Neural progenitor cell (in vitro differentiated cells): ENCODE measurements at regions not wholly inside any gene's neighbourhood (a gene's known extent, or its start where the extent isn't known, plus 50 kb on each side); places are given as distances from the start of the nearest gene placed in this dataset.

Experiments
- DNase-seq: peaks from one replicate; pipeline ENCODE4 v3.0.0-alpha.2; 2016; ENCODE audit warnings: low spot score
- H2AFZ ChIP-seq: fragments of 200-600 bp; sonication (generic); replicated peaks from 2 replicates; pipeline ENCODE4 v1.6.1; 2016; ENCODE audit warnings: antibody characterized with exemption
- H3F3A ChIP-seq: fragments of 200-600 bp; sonication (generic); 2 replicates; pipeline ENCODE4 v1.6.1; 2016; ENCODE audit warnings: antibody characterized with exemption, low read depth
- H3K27ac ChIP-seq: fragments of 200-600 bp; sonication (generic); 2 replicates; pipeline ENCODE4 v1.5.1; 2016; ENCODE audit warnings: mild to moderate bottlenecking
- H3K27me3 ChIP-seq: fragments of 200-600 bp; sonication (generic); 2 replicates; pipeline ENCODE4 v1.6.1; 2016; ENCODE audit warnings: mild to moderate bottlenecking, moderate library complexity
- H3K36me3 ChIP-seq: fragments of 200-600 bp; sonication (generic); 2 replicates; pipeline ENCODE4 v1.5.1; 2016
- H3K4me1 ChIP-seq: fragments of 200-600 bp; sonication (generic); 2 replicates; pipeline ENCODE4 v1.6.1; 2016; ENCODE audit warnings: mixed run types
- H3K4me2 ChIP-seq: fragments of 200-600 bp; sonication (generic); 2 replicates; pipeline ENCODE4 v1.6.1; 2016
- H3K4me3 ChIP-seq: fragments of 200-600 bp; sonication (generic); 2 replicates; pipeline ENCODE4 v1.5.1; 2016
- H3K79me2 ChIP-seq: fragments of 200-600 bp; sonication (generic); 2 replicates; pipeline ENCODE4 v1.6.1; 2016; ENCODE audit warnings: low read depth
- H3K9ac ChIP-seq: fragments of 200-600 bp; sonication (generic); 2 replicates; pipeline ENCODE4 v1.6.1; 2016
- H3K9me3 ChIP-seq: fragments of 200-600 bp; sonication (generic); 2 replicates; pipeline ENCODE4 v1.5.1; 2016; ENCODE audit warnings: low read depth
- H4K20me1 ChIP-seq: fragments of 200-600 bp; sonication (generic); 2 replicates; pipeline ENCODE4 v1.6.1; 2016; ENCODE audit warnings: low read depth
- H3K27ac Mint-ChIP-seq: 3 replicates; pipeline ENCODE4 v1.8.0; 2021; ENCODE audit warnings: mixed read lengths
- H3K27me3 Mint-ChIP-seq: 2 replicates; pipeline ENCODE4 v1.8.0; 2022; ENCODE audit warnings: low read depth, mild to moderate bottlenecking, inconsistent platforms, moderate library complexity, mixed read lengths; ENCODE audit not compliant: insufficient read depth
- H3K36me3 Mint-ChIP-seq: 3 replicates; pipeline ENCODE4 v1.8.0; 2021; ENCODE audit warnings: mixed read lengths
- H3K4me1 Mint-ChIP-seq: 3 replicates; pipeline ENCODE4 v1.8.0; 2021; ENCODE audit warnings: mixed read lengths
- H3K4me3 Mint-ChIP-seq: 3 replicates; pipeline ENCODE4 v1.8.0; 2021; ENCODE audit warnings: mild to moderate bottlenecking, moderate library complexity, mixed read lengths
- H3K9me3 Mint-ChIP-seq: 3 replicates; pipeline ENCODE4 v1.8.0; 2020; ENCODE audit warnings: mixed read lengths
- EZH2 ChIP-seq: fragments of 200-600 bp; sonication (generic); IDR thresholded peaks from 2 replicates; pipeline ENCODE4 v1.6.1; 2017; ENCODE audit warnings: antibody characterized with exemption, mild to moderate bottlenecking, moderate library complexity
- EZH2phosphoT487 ChIP-seq: fragments of 200-600 bp; sonication (generic); IDR thresholded peaks from 2 replicates; pipeline ENCODE4 v1.6.1; 2017; ENCODE audit warnings: antibody characterized with exemption
- TF ChIP-seq, protein P1 (sequence below): fragments of 200-600 bp; sonication (generic); IDR thresholded peaks from 2 replicates; pipeline ENCODE4 v1.5.1; 2017; ENCODE audit warnings: antibody characterized with exemption, mild to moderate bottlenecking

DNA sequence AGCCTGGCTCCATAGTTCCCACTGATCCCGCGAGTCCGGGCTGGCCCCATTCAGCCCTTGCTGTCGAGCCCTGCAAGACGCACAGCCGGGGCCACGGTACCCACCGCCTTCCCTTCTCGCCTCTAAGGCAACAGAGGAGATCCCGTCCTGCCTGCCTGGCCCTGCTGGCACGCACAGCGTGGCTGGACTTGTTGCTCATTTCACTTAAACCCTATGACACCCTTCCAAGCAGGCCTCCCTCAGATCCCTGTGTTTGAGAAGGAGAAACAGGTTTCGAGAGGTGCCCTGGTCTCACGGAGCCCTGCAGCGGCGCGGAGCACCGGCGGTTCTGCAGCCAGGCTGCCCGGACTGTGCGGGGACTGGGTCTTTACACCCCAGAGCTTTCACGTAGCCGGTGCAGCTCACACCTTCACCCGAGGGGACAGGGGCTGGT lies 1048.4 kb downstream of the BRD1 start:
- H3K27ac Mint-ChIP-seq, result no peak overlapping the region
- DNase-seq, result no peak
- H3K36me3 Mint-ChIP-seq, result no peaks in the 10 kb centered on the region
- H3K9me3 Mint-ChIP-seq, result peaks cover 23% of the 10 kb centered on the region
- no peak overlapping the region for H3K4me3 Mint-ChIP-seq
- Histone ChIP-seq H3K27me3 (no peaks in the 10 kb centered on the region), H3K79me2 (no peaks in the 10 kb centered on the region), H2AFZ (no peak overlapping the region), H3F3A (no peaks in the 10 kb centered on the region), H3K4me1 (peaks cover 3% of the 10 kb centered on the region), H3K4me2 (no peak overlapping the region), H4K20me1 (no peaks in the 10 kb centered on the region), H3K9ac (no peak overlapping the region), H3K9me3 (no peaks in the 10 kb centered on the region), H3K4me3 (no peak overlapping the region), H3K27ac (no peak overlapping the region), H3K36me3 (no peaks in the 10 kb centered on the region)
- TF ChIP-seq, protein P1, sequence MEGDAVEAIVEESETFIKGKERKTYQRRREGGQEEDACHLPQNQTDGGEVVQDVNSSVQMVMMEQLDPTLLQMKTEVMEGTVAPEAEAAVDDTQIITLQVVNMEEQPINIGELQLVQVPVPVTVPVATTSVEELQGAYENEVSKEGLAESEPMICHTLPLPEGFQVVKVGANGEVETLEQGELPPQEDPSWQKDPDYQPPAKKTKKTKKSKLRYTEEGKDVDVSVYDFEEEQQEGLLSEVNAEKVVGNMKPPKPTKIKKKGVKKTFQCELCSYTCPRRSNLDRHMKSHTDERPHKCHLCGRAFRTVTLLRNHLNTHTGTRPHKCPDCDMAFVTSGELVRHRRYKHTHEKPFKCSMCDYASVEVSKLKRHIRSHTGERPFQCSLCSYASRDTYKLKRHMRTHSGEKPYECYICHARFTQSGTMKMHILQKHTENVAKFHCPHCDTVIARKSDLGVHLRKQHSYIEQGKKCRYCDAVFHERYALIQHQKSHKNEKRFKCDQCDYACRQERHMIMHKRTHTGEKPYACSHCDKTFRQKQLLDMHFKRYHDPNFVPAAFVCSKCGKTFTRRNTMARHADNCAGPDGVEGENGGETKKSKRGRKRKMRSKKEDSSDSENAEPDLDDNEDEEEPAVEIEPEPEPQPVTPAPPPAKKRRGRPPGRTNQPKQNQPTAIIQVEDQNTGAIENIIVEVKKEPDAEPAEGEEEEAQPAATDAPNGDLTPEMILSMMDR, result no peak
- no peak for TF ChIP-seq EZH2phosphoT487
- no peak for TF ChIP-seq EZH2
- peaks cover 5% of the 10 kb centered on the region for H3K4me1 Mint-ChIP-seq
- H3K27me3 Mint-ChIP-seq, result peaks cover 2% of the 10 kb centered on the region

DNA sequence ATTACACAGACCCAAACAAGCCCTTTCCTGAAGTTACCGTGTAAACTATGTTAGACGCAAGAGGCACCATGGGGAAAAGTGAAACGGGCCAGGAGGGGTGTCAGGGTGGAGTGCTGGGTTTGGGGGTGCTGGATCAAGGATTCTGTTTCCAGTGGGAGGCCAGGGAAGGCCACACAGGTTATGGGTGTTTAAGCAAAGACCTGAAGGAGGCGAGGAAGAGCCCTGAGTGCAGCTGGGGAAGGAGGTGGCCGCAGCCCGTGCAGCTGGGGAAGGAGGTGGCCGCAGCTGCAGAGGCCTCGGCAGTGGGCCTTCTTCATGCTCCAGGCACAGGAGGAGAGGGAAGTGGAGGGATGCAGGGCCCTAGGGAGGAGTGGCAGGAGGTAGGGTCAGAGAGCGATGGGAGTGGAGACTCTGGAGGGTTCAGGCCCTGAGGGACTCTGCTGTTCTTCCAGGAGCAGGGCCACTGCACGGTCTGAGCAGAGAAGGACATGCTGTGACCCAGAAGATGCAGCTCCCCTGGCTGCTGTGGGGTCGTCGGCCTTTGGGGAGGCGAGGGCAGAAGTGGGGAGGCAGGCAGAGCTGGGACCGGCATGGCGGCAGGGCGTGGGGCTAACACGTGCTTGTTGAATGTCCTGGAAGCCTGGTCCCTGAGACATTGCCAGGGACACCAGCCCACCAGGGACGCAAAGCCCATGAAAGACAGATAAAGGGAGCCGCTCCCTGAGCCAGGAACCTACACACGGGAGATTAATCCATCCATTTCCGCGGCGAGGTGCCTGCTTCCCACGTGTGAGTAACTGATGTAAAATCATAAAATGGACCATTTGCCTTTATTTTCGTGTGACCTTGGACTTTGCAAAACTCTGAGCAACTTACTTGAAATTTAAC lies 1049.1 kb downstream of the BRD1 start:
- H3K9ac ChIP-seq, result no peak overlapping the region
- H3K36me3 ChIP-seq, result no peaks in the 10 kb centered on the region

DNA sequence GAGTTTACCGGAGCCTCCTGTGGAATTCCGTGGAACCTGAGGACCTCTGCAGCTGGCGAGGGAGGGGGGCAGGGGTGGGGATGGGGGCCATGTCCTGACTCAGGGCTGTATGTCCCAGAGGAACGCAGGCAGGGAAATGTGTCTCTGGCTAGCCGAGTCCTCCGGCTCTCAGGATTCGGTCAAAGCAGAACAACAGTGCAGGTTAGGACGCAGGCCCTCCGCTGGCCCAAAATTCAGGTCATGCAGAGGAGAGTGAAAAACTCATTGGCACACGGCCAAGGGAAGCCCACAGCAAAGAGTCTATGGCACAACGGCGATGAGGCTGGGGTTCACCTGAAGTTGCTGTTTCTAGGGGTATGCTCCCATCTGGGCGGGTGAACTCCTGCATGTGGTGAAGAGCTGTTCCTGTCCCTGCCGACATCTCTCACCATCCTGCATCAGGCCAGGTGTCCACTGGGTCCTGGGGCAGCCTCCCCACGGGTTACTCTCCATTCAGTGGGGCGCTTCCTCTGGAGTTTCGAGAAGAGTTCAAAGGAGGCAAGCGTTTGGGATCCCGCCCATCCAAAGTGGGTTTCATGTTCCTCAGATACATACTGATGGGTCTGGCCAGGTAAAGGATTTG lies 1055.3 kb downstream of the BRD1 start:
- H3K4me1 ChIP-seq, result no peaks in the 10 kb centered on the region
- H4K20me1 ChIP-seq, result no peaks in the 10 kb centered on the region
- Mint-ChIP-seq H3K27me3 (no peaks in the 10 kb centered on the region), H3K4me3 (no peak overlapping the region), H3K27ac (no peak overlapping the region), H3K4me1 (no peaks in the 10 kb centered on the region), H3K9me3 (peaks cover 21% of the 10 kb centered on the region), H3K36me3 (no peaks in the 10 kb centered on the region)
- H3K4me2 ChIP-seq, result no peak overlapping the region
- no peaks in the 10 kb centered on the region for H3K36me3 ChIP-seq
- H3K27me3 ChIP-seq, result no peaks in the 10 kb centered on the region
- no peak overlapping the region for H3K27ac ChIP-seq
- H3K79me2 ChIP-seq, result no peaks in the 10 kb centered on the region
- H3K9me3 ChIP-seq, result no peaks in the 10 kb centered on the region
- no peaks in the 10 kb centered on the region for H3F3A ChIP-seq
- no peak overlapping the region for H3K9ac ChIP-seq
- TF ChIP-seq EZH2phosphoT487 (no peak), EZH2 (no peak)
- TF ChIP-seq, protein P1, result no peak
- H3K4me3 ChIP-seq, result no peak overlapping the region
- DNase-seq, result no peak
- no peak overlapping the region for H2AFZ ChIP-seq

More for the DNA sequence above, 1049.1 kb downstream of the BRD1 start:
- H3F3A ChIP-seq, result no peaks in the 10 kb centered on the region
- TF ChIP-seq, protein P1, result no peak
- TF ChIP-seq EZH2phosphoT487, result no peak
- TF ChIP-seq EZH2, result no peak
- no peak for DNase-seq
- no peaks in the 10 kb centered on the region for H3K79me2 ChIP-seq
- peaks cover 3% of the 10 kb centered on the region for H3K4me1 ChIP-seq
- H3K4me1 Mint-ChIP-seq, result peaks cover 5% of the 10 kb centered on the region
- no peaks in the 10 kb centered on the region for H4K20me1 ChIP-seq
- no peak overlapping the region for H3K4me3 ChIP-seq
- H3K9me3 ChIP-seq, result no peaks in the 10 kb centered on the region
- no peak overlapping the region for H3K4me3 Mint-ChIP-seq
- H3K9me3 Mint-ChIP-seq, result peaks cover 23% of the 10 kb centered on the region
- no peak overlapping the region for H3K27ac ChIP-seq
- H3K27me3 Mint-ChIP-seq, result peaks cover 2% of the 10 kb centered on the region
- no peaks in the 10 kb centered on the region for H3K36me3 Mint-ChIP-seq
- H3K4me2 ChIP-seq, result no peak overlapping the region
- H3K27me3 ChIP-seq, result no peaks in the 10 kb centered on the region
- H2AFZ ChIP-seq, result no peak overlapping the region
- H3K27ac Mint-ChIP-seq, result no peak overlapping the region
